GM21576 (cell line): ENCODE measurements at regions not wholly inside any gene's neighbourhood (a gene's known extent, or its start where the extent isn't known, plus 50 kb on each side); places are given as distances from the start of the nearest gene placed in this dataset.
"Not testable (repeated sequence)": the region's sequence is repeated elsewhere in the genome, so short reads cannot be mapped to it uniquely, and the experiment has no call there.

Source experiments
- ATAC-seq: cut with Tn5 transposase; IDR thresholded peaks from one replicate; pipeline ENCODE4 v1.9.1; 2021; ENCODE audit warnings: mild to moderate bottlenecking, moderate library complexity; ENCODE audit not compliant: unreplicated experiment

GRCh38 chr2:105509269-105510086 lies 110.6 kb upstream of the FHL2 start:
- ATAC-seq, result no peak

DNA sequence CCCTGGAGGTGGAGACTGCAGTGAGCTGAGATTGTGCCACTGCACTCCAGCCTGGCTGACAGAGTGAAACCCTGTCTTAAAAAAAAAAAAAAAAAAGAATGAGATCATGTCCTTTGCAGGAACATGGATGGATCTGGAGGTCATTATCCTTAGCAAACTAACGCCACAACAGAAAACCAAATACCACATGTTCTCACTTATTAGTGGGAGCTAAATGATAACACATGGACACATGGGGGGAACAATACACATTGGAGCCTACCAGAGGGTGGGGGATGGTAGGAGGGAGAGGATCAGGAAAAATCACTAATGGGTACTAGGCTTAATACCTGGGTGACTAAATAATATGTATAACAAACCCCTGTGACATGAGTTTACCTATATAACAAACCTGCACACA lies 108.0 kb upstream of the FHL2 start:
- not testable (repeated sequence) for ATAC-seq

- ATAC-seq, result no peak
Observed at GRCh38 chr2:105504459-105504858, 105.6 kb upstream of the FHL2 start.

GRCh38 chr2:105502625-105503334 lies 103.9 kb upstream of the FHL2 start:
- ATAC-seq, result no peak

DNA sequence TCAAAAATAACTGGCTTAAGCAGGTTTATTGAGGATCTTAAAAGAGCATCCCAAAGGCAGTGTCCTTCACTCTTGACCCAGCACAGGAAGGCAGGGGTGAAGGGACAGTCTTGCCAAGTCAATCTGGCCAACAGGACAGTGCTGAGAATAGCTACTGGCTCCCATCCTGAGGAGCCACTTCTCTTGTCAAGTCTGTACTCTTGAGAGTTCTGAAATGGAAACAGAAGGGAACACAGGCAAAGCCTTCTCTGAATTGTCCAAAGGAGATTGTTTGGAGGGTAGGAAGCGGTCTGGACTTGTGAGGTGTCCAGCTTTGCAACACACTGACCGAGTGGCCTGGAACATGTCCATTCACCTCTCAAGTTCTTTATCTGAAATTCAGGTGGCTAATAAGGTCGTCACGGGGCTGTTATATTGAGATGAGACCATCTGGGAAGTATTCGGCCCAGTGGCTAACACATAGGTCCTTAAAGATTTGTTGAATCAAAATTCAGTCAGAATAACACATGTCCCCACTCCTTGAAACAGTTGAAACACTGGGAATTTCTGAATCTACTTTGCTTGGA lies 99.5 kb upstream of the FHL2 start:
- ATAC-seq, result no peak

- ATAC-seq, result no peak
Observed at GRCh38 chr2:105497094-105497493, 98.2 kb upstream of the FHL2 start.

DNA sequence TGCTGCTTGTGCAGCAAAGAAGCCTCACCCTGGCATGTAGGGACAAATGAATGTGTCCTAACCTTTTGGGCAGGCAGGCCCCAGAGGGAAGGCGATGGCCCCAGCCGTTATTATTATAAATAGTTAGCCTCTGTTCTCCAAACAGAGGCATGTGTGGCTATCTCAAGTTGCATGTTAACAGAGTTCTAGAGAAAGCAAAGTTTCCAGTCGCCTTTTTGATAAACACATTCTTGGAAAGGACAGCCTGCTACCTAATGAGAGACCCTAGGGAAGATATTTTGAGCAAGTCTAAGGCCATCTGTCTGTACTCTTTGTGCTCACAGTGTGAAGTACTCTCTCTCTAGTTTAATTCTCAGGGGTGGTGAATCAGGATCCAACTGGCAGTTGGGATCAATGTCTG lies 97.4 kb upstream of the FHL2 start:
- no peak for ATAC-seq

DNA sequence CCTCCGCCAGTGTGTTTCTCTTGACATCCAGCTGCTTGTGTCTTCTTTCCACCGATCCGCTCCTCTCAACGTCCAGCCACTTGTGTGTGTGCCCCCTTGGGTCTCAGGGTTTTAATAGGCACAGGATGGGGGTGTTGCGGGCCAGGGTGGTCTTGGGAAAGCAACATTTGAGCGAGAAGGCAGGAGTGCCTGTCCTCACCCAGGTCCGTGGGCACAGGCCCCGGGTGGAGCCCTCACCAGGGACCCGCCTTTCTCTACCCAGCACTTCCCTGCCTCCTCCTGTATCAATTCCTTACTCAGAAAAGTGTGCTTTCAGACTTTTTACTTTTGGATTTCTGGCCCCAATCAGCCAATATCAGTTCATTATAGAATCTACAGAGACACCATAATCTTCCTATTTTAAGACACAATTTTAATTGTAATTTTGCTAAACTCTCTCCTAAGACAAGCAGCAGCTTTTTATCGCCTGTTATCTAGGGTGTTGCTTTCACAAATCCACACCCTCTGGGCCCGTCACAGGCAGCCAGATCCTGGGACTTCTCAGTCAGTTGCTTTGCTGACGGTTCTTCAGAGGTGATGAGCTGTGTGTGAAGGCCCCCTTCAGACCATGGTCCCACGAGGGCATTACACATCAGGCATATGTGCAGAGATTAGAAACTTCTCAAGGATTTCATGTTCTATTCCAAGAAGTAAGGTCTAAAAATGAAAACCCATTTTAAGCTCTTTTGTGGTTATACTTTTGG lies 96.0 kb upstream of the FHL2 start:
- no peak for ATAC-seq

DNA sequence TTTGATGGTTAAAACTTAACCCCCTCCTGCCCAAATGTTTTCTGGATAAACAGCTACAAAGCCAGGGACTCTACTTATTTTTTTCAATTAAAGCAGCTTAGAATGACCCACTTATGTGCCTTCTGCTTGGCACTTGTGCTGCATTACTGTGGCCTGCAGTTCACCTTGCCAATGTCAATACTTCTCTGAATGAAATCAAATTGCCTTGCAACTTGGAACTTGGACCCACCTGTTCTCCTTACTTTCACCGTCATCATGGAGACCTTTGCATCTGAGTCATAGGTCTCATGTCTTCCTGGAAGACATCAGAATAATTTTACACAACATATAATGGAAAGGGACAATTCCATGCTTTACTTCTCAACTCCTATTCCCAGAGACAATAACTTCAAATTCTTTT lies 92.1 kb upstream of the FHL2 start:
- no peak for ATAC-seq

DNA sequence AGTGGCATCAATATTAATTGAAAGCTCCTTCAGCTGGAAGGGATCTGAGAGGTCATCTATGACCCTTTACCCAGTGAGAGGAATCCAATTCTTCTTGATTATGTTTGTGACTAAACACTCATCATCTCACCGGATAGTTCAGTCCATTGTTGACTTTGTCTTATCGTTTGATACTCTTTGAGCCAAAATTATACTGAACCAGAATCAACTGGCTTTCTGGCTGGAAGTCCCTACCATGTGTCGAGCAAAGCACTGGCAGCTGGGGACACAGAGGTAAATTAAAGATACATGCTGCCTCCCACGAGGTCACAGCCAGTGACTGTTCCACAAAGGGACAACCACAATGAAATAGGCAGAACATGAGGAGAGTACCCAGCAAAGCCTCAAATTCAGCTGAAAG lies 91.4 kb upstream of the FHL2 start:
- ATAC-seq, result no peak

DNA sequence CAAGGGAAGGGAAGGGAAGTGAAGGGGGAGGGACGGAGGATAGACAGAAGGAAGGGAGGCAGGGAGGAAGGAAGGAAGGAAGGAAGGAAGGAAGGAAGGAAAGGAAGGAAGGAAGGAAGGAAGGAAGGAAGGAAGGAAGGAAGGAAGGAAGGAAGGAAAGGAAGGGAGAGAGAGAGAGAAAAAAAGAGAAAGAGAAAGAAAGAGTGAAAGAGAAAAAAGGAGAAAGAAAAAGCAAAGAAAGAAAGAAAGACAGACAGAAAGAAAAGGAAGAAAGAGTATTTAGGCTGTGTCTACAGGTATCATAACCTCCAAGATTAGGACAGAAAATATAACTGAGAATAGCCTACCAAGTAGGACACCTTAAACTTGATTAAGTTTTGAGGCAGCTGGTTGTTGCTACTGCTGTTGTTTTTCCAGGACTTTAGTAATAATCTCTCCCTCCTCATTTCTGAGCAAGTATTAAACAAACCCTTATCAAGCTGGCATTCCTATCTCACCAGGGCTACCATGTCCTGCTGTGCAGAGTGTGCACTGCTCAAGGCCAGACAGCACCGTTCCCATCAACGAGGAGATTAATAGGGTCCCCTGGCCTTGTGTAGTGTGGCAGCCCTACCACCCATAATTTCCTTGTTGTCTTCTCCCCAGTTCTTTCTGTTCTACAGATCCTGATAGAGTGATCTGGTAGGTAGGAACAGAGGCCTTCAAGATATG lies 90.5 kb upstream of the FHL2 start:
- ATAC-seq, result no peak

GRCh38 chr2:105488285-105488684 lies 89.4 kb upstream of the FHL2 start:
- ATAC-seq, result no peak

GRCh38 chr2:105487142-105488069 lies 88.6 kb upstream of the FHL2 start:
- no peak for ATAC-seq

DNA sequence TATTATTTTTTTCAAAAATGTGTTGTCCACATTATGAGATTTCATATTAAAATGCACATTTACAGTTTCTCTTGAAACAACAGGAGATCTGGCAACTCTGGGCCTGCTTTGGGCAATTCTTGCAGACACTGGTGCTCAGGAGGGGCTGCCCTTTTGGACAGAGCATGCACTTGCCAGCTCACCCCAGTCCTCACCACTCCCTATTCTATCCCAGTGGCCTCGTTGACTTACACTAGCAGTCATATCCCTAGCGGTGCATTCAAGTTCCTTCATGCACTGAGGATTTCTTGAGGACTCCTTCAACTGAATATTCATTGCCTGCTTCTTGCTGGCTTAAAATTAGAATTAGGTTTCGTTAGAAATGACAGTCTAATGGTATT lies 87.9 kb upstream of the FHL2 start:
- no peak for ATAC-seq

DNA sequence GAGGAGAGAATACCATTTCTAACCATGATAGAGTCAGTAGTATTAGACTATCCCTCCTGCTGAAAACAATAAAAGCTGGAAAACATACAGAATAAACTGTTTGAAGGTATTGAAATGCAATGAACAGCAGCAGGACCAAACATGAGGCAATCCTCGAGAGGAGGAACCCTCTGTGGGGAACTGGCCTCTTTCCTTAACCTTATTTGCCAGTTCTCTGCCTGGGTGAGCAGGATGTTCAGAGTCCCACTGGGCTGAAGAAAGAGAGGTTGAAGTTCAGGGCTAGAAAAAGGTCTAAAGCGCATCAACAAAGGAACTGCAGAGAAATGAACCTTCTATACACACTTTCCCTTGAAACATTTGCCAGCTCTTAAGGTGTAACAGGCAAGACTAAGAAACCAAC lies 79.8 kb upstream of the FHL2 start:
- ATAC-seq, result no peak

GRCh38 chr2:105477050-105477620 lies 78.3 kb upstream of the FHL2 start:
- ATAC-seq, result not testable (repeated sequence)

DNA sequence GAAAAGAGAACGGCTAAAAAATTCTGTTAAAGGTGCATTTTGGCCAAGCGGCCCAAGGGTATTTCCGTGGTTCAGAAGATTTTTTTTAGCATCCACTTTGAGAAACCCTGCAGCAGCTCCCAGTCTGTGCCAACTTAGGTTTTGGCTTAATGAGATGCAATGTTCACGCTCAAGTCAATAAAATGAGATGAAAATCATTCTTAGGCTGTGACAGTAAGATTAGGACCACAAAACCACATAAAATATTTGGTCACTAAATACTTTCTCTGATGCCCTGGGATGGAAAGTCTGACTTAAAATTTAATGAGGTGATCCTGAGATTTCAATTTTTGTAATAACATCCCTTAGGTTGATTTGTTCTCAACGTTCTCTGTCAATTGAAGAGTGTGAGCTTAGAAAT lies 74.2 kb upstream of the FHL2 start:
- ATAC-seq, result no peak

DNA sequence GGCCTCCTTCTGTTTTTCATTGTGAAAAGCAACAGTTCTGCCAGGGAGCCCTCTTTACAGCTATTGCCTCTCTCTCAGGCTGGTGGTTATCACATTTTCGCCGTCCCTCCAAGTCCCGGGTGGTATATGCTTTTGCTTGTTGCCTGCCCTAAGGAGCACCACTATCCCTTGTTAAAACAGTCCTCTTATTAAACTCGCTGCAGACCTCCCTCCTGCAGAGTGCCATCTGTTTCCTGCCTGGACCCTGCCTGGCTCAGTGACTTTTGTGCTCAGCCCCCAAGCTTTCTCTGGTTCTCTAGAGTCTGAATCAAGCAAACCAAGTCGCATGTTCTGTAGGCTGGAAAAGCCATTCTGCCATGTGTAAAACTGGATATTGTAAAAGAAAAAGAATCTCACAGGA lies 72.1 kb upstream of the FHL2 start:
- ATAC-seq, result no peak

DNA sequence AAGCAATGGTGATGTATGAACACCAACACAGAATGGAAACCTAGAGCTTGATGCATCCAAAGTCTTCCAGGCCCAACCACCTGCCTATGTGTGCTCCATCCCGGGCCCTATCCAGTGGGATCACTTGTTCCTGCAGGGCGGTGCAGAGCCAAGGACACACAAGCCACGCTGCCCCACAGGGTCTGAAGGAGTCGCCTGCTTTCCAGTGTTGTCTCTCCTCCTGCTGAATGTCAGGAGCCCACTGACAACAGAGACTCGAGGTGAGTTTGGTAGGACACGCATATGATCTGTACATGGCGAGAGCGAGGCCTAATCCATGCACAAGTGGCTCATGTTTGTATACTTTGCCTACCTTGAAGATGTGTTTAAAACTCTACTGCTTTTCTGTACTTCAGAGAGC lies 70.9 kb upstream of the FHL2 start:
- ATAC-seq, result no peak
